B cell (primary cell): ENCODE measurements at regions not wholly inside any gene's neighbourhood (a gene's known extent, or its start where the extent isn't known, plus 50 kb on each side); places are given as distances from the start of the nearest gene placed in this dataset.

Experiments used
- EZH2 ChIP-seq: IDR thresholded peaks from 2 replicates; pipeline ENCODE4 v1.6.1; 2012; ENCODE audit warnings: borderline replicate concordance, low read depth, mild to moderate bottlenecking, moderate library complexity, low read length; ENCODE audit not compliant: insufficient read depth, poor library complexity, severe bottlenecking
- TF ChIP-seq, protein P1 (sequence below): fragments of 200-600 bp; IDR thresholded peaks from one replicate; pipeline ENCODE4 v1.8.0; 2022; ENCODE audit warnings: antibody characterized with exemption, mild to moderate bottlenecking

DNA sequence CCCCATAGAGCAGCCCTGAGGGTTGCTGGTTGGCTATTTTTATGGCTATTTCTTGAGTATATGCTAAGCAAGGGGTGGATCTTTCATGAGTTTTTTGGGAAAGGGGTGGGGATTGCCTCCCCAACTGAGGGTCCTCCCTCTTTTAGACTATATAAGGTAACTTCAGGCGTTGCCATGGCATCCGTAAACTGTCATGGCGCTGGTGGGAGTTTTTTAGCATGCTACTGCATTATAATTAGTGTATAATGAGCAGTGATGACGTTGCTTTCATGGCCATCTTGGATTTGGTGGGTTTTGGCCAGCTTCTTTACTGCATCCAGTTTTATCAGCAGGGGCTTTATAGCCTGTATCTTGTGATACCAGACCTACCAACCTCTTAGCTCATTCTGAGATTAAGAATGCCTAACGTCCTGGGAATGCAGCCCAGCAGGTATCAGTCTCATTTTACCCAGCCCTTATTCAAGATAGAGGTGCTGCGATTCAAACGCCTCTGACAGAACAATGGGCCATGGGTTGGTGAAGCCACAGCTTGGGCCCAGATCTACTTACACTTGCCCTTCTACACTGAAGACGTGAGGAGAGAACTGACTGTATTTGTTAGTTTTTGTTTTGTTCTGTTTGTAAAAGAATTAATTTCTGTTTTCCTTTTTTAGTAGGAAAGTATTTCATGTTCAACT lies 53.8 kb upstream of the TMEM163 start:
- TF ChIP-seq, protein P1, sequence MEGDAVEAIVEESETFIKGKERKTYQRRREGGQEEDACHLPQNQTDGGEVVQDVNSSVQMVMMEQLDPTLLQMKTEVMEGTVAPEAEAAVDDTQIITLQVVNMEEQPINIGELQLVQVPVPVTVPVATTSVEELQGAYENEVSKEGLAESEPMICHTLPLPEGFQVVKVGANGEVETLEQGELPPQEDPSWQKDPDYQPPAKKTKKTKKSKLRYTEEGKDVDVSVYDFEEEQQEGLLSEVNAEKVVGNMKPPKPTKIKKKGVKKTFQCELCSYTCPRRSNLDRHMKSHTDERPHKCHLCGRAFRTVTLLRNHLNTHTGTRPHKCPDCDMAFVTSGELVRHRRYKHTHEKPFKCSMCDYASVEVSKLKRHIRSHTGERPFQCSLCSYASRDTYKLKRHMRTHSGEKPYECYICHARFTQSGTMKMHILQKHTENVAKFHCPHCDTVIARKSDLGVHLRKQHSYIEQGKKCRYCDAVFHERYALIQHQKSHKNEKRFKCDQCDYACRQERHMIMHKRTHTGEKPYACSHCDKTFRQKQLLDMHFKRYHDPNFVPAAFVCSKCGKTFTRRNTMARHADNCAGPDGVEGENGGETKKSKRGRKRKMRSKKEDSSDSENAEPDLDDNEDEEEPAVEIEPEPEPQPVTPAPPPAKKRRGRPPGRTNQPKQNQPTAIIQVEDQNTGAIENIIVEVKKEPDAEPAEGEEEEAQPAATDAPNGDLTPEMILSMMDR = no peak
- no peak for TF ChIP-seq EZH2
